ENCODE measurements at regions not wholly inside any gene's neighbourhood (a gene's known extent, or its start where the extent isn't known, plus 50 kb on each side); places are given as distances from the start of the nearest gene placed in this dataset.

DNA sequence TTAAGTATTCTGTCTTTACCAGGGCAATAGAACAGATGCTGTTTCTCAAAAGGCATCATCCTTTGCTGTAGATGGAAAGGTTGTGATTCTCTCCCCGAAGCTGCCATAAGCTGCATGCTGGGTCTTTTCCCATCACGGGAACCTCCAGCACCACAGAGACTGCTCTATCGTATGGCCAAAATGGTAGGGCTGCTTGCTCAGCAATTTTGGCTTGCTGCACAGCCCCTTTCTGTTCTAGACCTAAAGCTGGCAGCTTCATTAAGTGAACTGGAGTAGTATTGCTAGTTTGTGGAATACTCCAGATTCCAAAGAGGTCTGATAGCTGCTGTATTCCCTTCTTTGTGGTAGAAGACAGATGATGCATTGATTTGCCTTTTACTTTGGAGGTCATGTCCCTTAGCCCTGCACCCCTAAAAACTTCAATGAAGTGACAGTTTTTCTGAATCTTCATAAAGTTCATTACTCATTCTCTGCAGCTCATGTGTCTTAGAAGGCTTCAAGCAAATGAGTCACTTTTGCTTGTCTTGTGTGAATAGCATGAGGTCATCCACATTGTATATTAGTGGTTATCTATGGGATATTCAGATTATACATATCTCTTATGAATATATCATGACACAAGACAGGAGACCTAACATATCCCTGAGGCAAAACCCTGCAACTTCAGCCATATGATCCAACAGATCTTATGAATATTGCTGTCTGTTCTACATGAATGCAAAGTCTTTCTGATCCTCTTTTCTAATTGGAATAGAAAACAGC is 245.3 kb downstream of the FAM76B start:
- Histone ChIP-seq H3K9me3 (ENCODE audit: control insufficient read depth in 3 of 3, low read length in 3 of 3) (no peaks in the 10 kb centered on the region), H3K4me1 (ENCODE audit: control insufficient read depth in 3 of 3, insufficient read depth in 3 of 3, low read length in 3 of 3) (no peaks in the 10 kb centered on the region), H3K4me3 (ENCODE audit: low read length in 3 of 3) (no peak overlapping the region), H3K27ac (ENCODE audit: low read depth, low read length) (no peak overlapping the region), H3K27me3 (ENCODE audit: control insufficient read depth in 3 of 3, insufficient read depth in 3 of 3, low read length in 3 of 3) (no peaks in the 10 kb centered on the region), H3K36me3 (ENCODE audit: control insufficient read depth in 3 of 3, insufficient read depth in 3 of 3, low read length in 3 of 3) (no peaks in the 10 kb centered on the region), H3K9ac (ENCODE audit: low read depth in 1 of 3, low read length in 3 of 3) (no peak overlapping the region)

DNA sequence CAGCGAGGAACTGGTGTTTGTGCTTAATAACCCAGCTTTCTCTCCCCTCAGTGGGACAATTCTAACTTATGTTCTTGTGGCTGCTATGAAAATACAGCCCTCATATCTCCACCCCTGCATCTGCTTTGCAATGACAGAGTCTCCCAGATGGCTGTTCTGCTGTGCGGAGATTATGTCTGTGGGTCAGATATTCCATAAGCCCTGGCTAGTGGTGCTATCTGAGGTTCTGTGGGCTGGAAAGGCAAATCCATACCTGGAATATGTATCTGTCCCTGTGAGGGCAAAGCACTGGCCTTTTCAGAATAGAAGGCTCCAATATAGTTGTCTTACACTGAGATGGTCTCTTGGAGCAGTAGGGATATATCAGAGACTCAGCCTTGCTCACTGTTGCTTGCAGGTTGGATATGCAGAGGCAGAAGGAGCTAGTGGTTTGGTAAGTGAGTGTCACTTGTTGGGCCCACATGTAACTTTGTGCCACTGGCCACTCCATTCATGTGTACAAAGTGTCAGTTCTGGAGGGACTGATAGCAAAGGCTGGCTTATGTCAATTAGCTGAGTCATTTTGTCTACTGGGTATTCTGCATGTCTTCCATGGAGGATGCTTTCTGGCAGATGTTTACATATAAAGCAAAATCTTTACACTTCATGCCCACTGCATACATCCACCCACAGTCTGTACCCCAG is 246.6 kb downstream of the FAM76B start:
- H3K27ac ChIP-seq (ENCODE audit: low read depth, low read length), result no peak overlapping the region
- no peaks in the 10 kb centered on the region for H3K9me3 ChIP-seq (ENCODE audit: control insufficient read depth in 3 of 3, low read length in 3 of 3)
- H3K4me1 ChIP-seq (ENCODE audit: control insufficient read depth in 3 of 3, insufficient read depth in 3 of 3, low read length in 3 of 3), result no peaks in the 10 kb centered on the region
- H3K36me3 ChIP-seq (ENCODE audit: control insufficient read depth in 3 of 3, insufficient read depth in 3 of 3, low read length in 3 of 3), result no peaks in the 10 kb centered on the region
- no peaks in the 10 kb centered on the region for H3K27me3 ChIP-seq (ENCODE audit: control insufficient read depth in 3 of 3, insufficient read depth in 3 of 3, low read length in 3 of 3)
- H3K9ac ChIP-seq (ENCODE audit: low read depth in 1 of 3, low read length in 3 of 3), result no peak overlapping the region
- no peak overlapping the region for H3K4me3 ChIP-seq (ENCODE audit: low read length in 3 of 3)

DNA sequence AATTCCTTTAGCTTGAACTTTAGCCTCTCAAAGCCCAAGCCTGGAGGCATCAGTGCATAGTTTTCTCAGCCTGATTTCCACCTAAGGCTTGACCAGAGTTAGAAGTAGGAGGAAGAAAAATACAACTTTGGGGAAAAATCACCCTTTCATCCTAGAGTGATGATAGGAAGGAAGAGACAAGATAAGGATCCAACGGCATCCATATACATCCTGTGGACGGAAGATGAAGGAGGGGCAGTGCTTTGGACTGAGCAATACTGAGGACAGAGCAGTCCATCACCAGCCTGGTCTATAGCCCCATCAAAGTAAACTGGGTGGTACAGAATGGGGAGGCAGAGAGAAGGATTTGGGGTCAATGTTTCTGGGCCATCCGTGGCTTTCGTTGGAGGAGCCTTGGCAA is 247.9 kb downstream of the FAM76B start:
- Histone ChIP-seq H3K9ac (ENCODE audit: low read depth in 1 of 3, low read length in 3 of 3) (no peak overlapping the region), H3K36me3 (ENCODE audit: control insufficient read depth in 3 of 3, insufficient read depth in 3 of 3, low read length in 3 of 3) (no peaks in the 10 kb centered on the region), H3K27ac (ENCODE audit: low read depth, low read length) (no peak overlapping the region), H3K4me1 (ENCODE audit: control insufficient read depth in 3 of 3, insufficient read depth in 3 of 3, low read length in 3 of 3) (no peaks in the 10 kb centered on the region), H3K4me3 (ENCODE audit: low read length in 3 of 3) (no peak overlapping the region), H3K27me3 (ENCODE audit: control insufficient read depth in 3 of 3, insufficient read depth in 3 of 3, low read length in 3 of 3) (no peaks in the 10 kb centered on the region), H3K9me3 (ENCODE audit: control insufficient read depth in 3 of 3, low read length in 3 of 3) (no peaks in the 10 kb centered on the region)

DNA sequence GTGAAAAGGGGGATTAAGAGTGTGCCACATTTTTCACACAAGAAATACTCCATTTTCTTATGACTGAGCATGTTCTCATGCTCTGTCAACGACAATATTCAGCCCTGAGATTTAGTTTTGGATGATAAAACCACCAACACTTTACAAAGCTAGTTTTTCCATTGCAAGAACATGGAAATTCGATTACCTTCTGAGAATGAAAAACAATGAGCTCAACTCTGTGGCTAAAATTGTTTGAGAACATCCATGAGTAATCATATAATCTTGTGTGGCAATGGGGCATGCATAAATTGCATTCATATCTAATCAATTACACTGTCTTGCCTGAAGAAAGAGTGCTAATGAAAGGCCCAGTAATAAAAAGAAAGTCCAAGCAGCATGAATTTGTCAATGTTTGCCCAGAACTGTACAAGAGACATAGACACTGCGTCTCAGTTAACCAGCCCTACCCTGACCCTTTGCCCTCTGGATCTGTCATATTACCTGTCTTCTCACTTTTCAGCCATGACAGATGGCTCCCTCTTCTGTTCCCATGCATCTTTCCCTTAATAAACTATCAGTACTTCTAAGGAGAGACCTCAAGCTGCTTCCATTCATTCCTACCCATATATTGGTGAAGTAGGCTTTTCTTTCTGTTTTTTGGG is 253.4 kb downstream of the FAM76B start:
- H3K9me3 ChIP-seq (ENCODE audit: control insufficient read depth in 3 of 3, low read length in 3 of 3), result peaks cover 0 to 2% (median 0%) of the 10 kb centered on the region in 3 donors
- no peak overlapping the region for H3K27ac ChIP-seq (ENCODE audit: low read depth, low read length)
- H3K9ac ChIP-seq (ENCODE audit: low read depth in 1 of 3, low read length in 3 of 3), result no peak overlapping the region
- no peak overlapping the region for H3K4me3 ChIP-seq (ENCODE audit: low read length in 3 of 3)
- H3K36me3 ChIP-seq (ENCODE audit: control insufficient read depth in 3 of 3, insufficient read depth in 3 of 3, low read length in 3 of 3), result no peaks in the 10 kb centered on the region
- H3K27me3 ChIP-seq (ENCODE audit: control insufficient read depth in 3 of 3, insufficient read depth in 3 of 3, low read length in 3 of 3), result no peaks in the 10 kb centered on the region
- no peaks in the 10 kb centered on the region for H3K4me1 ChIP-seq (ENCODE audit: control insufficient read depth in 3 of 3, insufficient read depth in 3 of 3, low read length in 3 of 3)

DNA sequence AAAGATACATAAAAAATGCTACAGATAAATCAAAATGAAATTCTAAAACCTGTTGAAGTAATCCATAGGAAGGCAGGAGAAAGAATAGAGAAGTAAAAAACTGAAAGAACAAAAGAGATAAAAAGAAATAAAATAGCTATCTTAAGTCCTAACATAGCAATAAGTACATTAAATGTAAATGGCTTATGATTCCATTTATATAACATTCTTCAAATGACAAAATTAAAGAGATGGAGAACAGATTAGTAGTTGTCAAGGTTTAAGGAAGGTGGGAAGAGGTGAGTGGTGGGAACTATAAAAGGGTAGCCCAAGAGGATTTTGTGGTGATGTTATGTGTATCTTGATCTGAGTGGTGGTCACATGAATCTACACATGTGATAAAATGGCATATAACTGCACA is 254.8 kb downstream of the FAM76B start:
- no peak overlapping the region for H3K9ac ChIP-seq (ENCODE audit: low read depth in 1 of 3, low read length in 3 of 3)
- H3K27me3 ChIP-seq (ENCODE audit: control insufficient read depth in 3 of 3, insufficient read depth in 3 of 3, low read length in 3 of 3), result no peaks in the 10 kb centered on the region
- peaks cover 0 to 2% (median 0%) of the 10 kb centered on the region in 3 donors for H3K9me3 ChIP-seq (ENCODE audit: control insufficient read depth in 3 of 3, low read length in 3 of 3)
- no peak overlapping the region for H3K27ac ChIP-seq (ENCODE audit: low read depth, low read length)
- no peaks in the 10 kb centered on the region for H3K36me3 ChIP-seq (ENCODE audit: control insufficient read depth in 3 of 3, insufficient read depth in 3 of 3, low read length in 3 of 3)
- no peaks in the 10 kb centered on the region for H3K4me1 ChIP-seq (ENCODE audit: control insufficient read depth in 3 of 3, insufficient read depth in 3 of 3, low read length in 3 of 3)
- H3K4me3 ChIP-seq (ENCODE audit: low read length in 3 of 3), result no peak overlapping the region

DNA sequence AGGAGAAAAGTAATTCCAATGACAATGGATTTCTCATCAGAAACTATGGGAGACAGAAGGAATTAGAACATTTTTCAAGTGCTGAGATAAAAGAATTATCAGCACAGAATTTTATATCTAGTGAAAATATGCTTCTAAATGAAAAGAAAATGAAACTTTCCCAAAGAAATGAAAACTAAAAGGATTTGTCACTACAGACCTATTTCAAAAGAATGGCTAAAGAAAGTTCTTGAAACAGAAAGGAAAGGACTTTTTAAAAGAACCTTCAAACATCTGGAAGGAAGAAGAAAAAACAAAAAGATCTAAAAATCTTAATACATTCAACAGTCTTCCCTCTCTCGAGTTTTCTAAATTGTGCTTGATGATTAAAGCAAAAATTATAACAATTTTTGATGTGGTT is 255.4 kb downstream of the FAM76B start:
- Histone ChIP-seq H3K9me3 (ENCODE audit: control insufficient read depth in 3 of 3, low read length in 3 of 3) (peaks cover 0 to 2% (median 0%) of the 10 kb centered on the region in 3 donors), H3K4me1 (ENCODE audit: control insufficient read depth in 3 of 3, insufficient read depth in 3 of 3, low read length in 3 of 3) (no peaks in the 10 kb centered on the region), H3K27me3 (ENCODE audit: control insufficient read depth in 3 of 3, insufficient read depth in 3 of 3, low read length in 3 of 3) (no peaks in the 10 kb centered on the region), H3K36me3 (ENCODE audit: control insufficient read depth in 3 of 3, insufficient read depth in 3 of 3, low read length in 3 of 3) (no peaks in the 10 kb centered on the region), H3K27ac (ENCODE audit: low read depth, low read length) (no peak overlapping the region), H3K4me3 (ENCODE audit: low read length in 3 of 3) (no peak overlapping the region), H3K9ac (ENCODE audit: low read depth in 1 of 3, low read length in 3 of 3) (no peak overlapping the region)

DNA sequence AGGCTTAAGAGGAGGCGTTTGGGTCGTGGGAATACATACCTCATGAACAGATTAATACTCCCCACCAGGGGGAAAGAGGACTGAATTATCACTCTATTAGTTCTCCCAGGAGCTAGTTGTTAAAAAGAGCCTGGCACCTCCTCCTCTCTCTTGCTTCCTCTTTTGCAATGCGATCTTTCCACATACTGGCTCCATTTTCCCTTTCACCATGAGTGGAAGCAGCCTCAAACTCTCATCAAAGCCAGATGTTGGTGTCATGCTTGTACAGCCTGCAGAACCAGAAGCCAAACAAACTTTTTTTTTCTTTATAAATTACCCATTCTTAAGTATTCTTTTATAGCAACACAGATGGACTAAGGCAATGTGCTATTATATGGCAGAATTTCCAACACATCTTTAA is 258.5 kb downstream of the FAM76B start:
- H3K36me3 ChIP-seq (ENCODE audit: control insufficient read depth in 3 of 3, insufficient read depth in 3 of 3, low read length in 3 of 3), result no peaks in the 10 kb centered on the region
- H3K9ac ChIP-seq (ENCODE audit: low read depth in 1 of 3, low read length in 3 of 3), result no peak overlapping the region
- H3K9me3 ChIP-seq (ENCODE audit: control insufficient read depth in 3 of 3, low read length in 3 of 3), result peaks cover 0 to 2% (median 0%) of the 10 kb centered on the region in 3 donors
- no peak overlapping the region for H3K27ac ChIP-seq (ENCODE audit: low read depth, low read length)
- no peaks in the 10 kb centered on the region for H3K27me3 ChIP-seq (ENCODE audit: control insufficient read depth in 3 of 3, insufficient read depth in 3 of 3, low read length in 3 of 3)
- no peaks in the 10 kb centered on the region for H3K4me1 ChIP-seq (ENCODE audit: control insufficient read depth in 3 of 3, insufficient read depth in 3 of 3, low read length in 3 of 3)
- H3K4me3 ChIP-seq (ENCODE audit: low read length in 3 of 3), result no peak overlapping the region

DNA sequence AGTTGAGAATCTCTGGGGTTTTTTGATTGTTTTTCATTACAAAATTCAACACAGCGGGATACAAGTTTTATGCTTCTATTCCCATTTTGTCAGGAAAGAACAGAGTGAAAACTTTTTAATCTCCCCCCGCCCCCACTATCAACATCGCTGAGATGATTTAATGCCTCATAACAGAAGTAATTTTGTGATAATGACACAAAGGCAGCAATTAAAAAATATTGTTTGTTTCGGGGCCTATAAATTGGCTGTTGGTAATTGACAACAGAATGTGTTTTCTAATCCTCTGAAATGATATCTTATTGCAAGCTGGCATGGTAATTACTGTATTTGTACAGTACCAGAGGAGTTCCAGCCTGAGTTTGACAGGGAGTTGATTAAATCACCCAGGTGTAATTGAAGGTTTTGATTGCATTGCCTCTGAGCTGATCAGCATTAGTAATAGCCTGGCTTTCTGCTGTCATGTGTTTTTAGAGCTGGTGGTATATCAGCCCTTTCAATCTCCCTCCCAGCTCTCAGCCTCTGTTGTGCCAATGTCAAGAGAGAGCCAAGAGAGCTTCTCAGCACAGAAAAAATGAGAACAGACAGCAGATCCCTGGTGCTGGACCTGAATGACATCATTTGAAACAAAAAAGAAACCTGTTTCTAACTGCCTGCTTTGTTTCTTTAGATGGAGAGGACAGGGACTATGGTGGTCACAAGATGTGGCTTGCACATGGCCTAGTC is 265.1 kb downstream of the FAM76B start:
- Histone ChIP-seq H3K27me3 (ENCODE audit: control insufficient read depth in 3 of 3, insufficient read depth in 3 of 3, low read length in 3 of 3) (no peaks in the 10 kb centered on the region), H3K27ac (ENCODE audit: low read depth, low read length) (no peak overlapping the region)

DNA sequence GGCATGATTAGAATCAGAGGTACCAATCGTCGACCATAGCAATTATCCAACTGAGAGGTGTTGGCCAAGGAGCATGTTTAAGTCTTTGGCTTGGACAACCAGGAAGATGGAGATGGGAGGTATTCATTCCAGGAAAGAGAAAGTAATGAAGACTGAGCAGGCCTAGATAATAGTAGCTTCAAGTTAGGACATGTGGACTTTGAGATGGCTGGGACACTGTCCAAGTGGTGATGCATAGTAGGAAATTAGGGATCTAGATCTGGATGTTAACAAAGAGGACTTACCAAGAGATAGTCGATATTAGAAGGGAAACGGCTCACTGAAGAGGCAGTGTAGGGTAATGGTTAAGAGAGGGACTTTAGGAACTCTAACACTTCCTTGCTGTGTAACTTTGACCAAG is 266.7 kb downstream of the FAM76B start:
- Histone ChIP-seq H3K9me3 (ENCODE audit: control insufficient read depth in 3 of 3, low read length in 3 of 3) (no peaks in the 10 kb centered on the region), H3K27me3 (ENCODE audit: control insufficient read depth in 3 of 3, insufficient read depth in 3 of 3, low read length in 3 of 3) (no peaks in the 10 kb centered on the region)

More for the DNA sequence above, 265.1 kb downstream of the FAM76B start:
- Histone ChIP-seq H3K36me3 (ENCODE audit: control insufficient read depth in 3 of 3, insufficient read depth in 3 of 3, low read length in 3 of 3) (no peaks in the 10 kb centered on the region), H3K4me3 (ENCODE audit: low read length in 3 of 3) (no peak overlapping the region), H3K4me1 (ENCODE audit: control insufficient read depth in 3 of 3, insufficient read depth in 3 of 3, low read length in 3 of 3) (no peaks in the 10 kb centered on the region), H3K9me3 (ENCODE audit: control insufficient read depth in 3 of 3, low read length in 3 of 3) (no peaks in the 10 kb centered on the region), H3K9ac (ENCODE audit: low read depth in 1 of 3, low read length in 3 of 3) (no peak overlapping the region)

More for the DNA sequence above, 266.7 kb downstream of the FAM76B start:
- Histone ChIP-seq H3K4me1 (ENCODE audit: control insufficient read depth in 3 of 3, insufficient read depth in 3 of 3, low read length in 3 of 3) (no peaks in the 10 kb centered on the region), H3K36me3 (ENCODE audit: control insufficient read depth in 3 of 3, insufficient read depth in 3 of 3, low read length in 3 of 3) (no peaks in the 10 kb centered on the region), H3K4me3 (ENCODE audit: low read length in 3 of 3) (no peak overlapping the region), H3K9ac (ENCODE audit: low read depth in 1 of 3, low read length in 3 of 3) (no peak overlapping the region), H3K27ac (ENCODE audit: low read depth, low read length) (no peak overlapping the region)
